IPS-NIHi11 (cell line): ENCODE measurements at regions not wholly inside any gene's neighbourhood (a gene's known extent, or its start where the extent isn't known, plus 50 kb on each side); places are given as distances from the start of the nearest gene placed in this dataset.
A peak's percentile ranks its signal among the peaks of the same experiment; 100 is the strongest.

ENCODE experiments used
- DNase-seq: peaks from one replicate; pipeline ENCODE4 v3.0.0; 2012; ENCODE audit warnings: mixed read lengths, low spot score

- DNase-seq = no peak
Observed at GRCh38 chr1:75984781-75985180, 52.6 kb upstream of the ASB17 start.

GRCh38 chr1:75985827-75986226, 53.6 kb upstream of the ASB17 start:
- DNase-seq = no peak

GRCh38 chr1:75986478-75986877, 54.3 kb upstream of the ASB17 start:
- no peak for DNase-seq

GRCh38 chr1:75989121-75989520, 56.9 kb upstream of the ASB17 start:
- no peak for DNase-seq

- no peak for DNase-seq
Observed at GRCh38 chr1:75990686-75991085, 58.5 kb upstream of the ASB17 start.

GRCh38 chr1:75991497-75992114, 59.4 kb upstream of the ASB17 start:
- DNase-seq = peak; percentile 83

GRCh38 chr1:75992312-75992711, 60.1 kb upstream of the ASB17 start:
- DNase-seq = no peak

- DNase-seq = no peak
Observed at GRCh38 chr1:75993661-75994060, 61.5 kb upstream of the ASB17 start.

- DNase-seq = no peak
Observed at GRCh38 chr1:75996196-75996595, 64.0 kb upstream of the ASB17 start.

GRCh38 chr1:75999034-75999433, 66.8 kb upstream of the ASB17 start:
- no peak for DNase-seq

- no peak for DNase-seq
Observed at GRCh38 chr1:76003946-76004345, 70.6 kb upstream of the ST6GALNAC3 start.

- no peak for DNase-seq
Observed at GRCh38 chr1:76005765-76006164, 68.8 kb upstream of the ST6GALNAC3 start.

GRCh38 chr1:76006234-76006633, 68.3 kb upstream of the ST6GALNAC3 start:
- no peak for DNase-seq

GRCh38 chr1:76010802-76011201, 63.7 kb upstream of the ST6GALNAC3 start:
- DNase-seq = no peak

GRCh38 chr1:76012341-76013205, 62.0 kb upstream of the ST6GALNAC3 start:
- DNase-seq = no peak

GRCh38 chr1:76013206-76013581, 61.4 kb upstream of the ST6GALNAC3 start:
- DNase-seq = no peak

GRCh38 chr1:76015478-76016103, 59.0 kb upstream of the ST6GALNAC3 start:
- no peak for DNase-seq

- no peak for DNase-seq
Observed at GRCh38 chr1:76018045-76018444, 56.5 kb upstream of the ST6GALNAC3 start.

GRCh38 chr1:76021846-76022245, 52.7 kb upstream of the ST6GALNAC3 start:
- no peak for DNase-seq

GRCh38 chr1:76023669-76024435, 50.7 kb upstream of the ST6GALNAC3 start:
- DNase-seq = no peak
